Erythroblast (primary cell): ENCODE measurements at regions not wholly inside any gene's neighbourhood (a gene's known extent, or its start where the extent isn't known, plus 50 kb on each side); places are given as distances from the start of the nearest gene placed in this dataset.

Source experiments
- GATA1 ChIP-seq: IDR thresholded peaks from 2 replicates; pipeline ENCODE4 v1.6.1; 2011; ENCODE audit warnings: low read depth, mild to moderate bottlenecking, control low read depth, low read length, moderate library complexity
- POLR2A ChIP-seq: IDR thresholded peaks from 2 replicates; pipeline ENCODE4 v1.6.1; 2011; ENCODE audit warnings: mild to moderate bottlenecking, low read length

DNA sequence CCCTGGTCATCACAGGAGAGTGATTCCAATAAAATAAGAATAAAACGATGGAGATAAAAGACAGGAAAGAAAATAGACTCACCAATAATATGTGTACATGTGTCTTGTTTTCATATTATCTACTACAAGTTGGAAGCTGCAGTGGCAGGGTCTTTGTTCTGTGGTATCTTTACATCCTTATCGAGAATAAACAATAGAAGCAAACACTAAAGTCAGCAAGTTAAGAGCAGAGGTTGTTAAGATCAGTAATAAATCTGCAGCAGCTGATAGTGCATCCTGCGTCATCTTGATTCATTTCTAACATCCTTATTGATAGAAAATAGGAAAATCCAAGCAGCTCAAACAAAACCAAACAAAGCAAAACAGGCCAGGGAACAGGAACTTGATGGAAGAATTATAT is 107.4 kb downstream of the RPS29 start:
- TF ChIP-seq POLR2A (no peak), GATA1 (no peak)
